ENCODE measurements at regions not wholly inside any gene's neighbourhood (a gene's known extent, or its start where the extent isn't known, plus 50 kb on each side); places are given as distances from the start of the nearest gene placed in this dataset.

DNA sequence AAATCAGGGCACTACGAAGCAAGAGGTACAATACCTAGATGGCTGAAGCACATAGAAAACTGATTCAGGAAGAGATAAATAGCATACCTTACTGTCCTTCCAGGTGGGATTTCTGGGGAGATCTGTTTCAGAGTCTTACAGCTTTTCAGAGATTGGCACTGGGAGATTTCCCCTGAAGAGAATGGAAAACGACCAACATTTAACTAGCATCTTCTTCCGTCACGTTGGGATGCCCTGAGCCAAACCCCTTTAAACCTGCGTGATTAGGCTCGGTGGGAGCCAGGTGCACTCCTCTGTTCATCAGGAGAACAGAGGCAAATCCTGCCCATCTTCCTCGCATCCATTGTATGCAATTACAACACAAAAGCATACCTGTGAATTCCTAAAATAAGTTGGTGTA, 614.5 kb downstream of the HDGFL1 start:
- Histone ChIP-seq H3K27ac (ENCODE audit: low read length) (no peak overlapping the region), H3K27me3 (ENCODE audit: control insufficient read depth, insufficient read depth) (no peaks in the 10 kb centered on the region), H3K4me3 (ENCODE audit: low read length) (no peak overlapping the region), H3K4me1 (ENCODE audit: control insufficient read depth, insufficient read depth, low read length) (no peaks in the 10 kb centered on the region), H3K9me3 (ENCODE audit: control insufficient read depth, low read length) (no peaks in the 10 kb centered on the region)
- intact Hi-C loops (cut with DNase I), result no loop called here
- WGBS, result 95% methylated on average over 7 of the region's 7 CpGs
- no peak for ATAC-seq
- no peak for DNase-seq

DNA sequence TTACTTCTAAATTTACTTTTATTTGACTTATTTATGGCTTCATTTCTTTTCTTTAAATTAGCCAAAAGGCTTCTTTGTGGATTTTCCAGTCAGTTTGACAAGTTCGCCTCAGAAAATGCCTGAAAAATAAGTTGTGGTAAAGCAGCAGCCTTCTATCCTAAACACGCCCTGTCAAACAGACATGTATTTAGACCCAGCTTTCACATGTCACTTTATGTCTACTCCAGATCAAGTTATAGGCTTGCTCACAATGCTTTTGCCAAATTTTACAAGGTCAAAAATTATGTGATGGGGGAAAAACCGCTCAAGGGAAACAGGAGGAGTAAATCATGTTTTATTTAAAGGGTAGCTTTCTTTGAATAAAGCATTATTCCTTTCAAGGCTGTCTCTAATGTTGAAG, 615.0 kb downstream of the HDGFL1 start:
- no peaks in the 10 kb centered on the region for H3K4me1 ChIP-seq (ENCODE audit: control insufficient read depth, insufficient read depth, low read length)
- H3K27me3 ChIP-seq (ENCODE audit: control insufficient read depth, insufficient read depth), result no peaks in the 10 kb centered on the region
- ATAC-seq (no peak), DNase-seq (no peak)
- no peak overlapping the region for H3K27ac ChIP-seq (ENCODE audit: low read length)
- H3K9me3 ChIP-seq (ENCODE audit: control insufficient read depth, low read length), result no peaks in the 10 kb centered on the region
- no peak overlapping the region for H3K4me3 ChIP-seq (ENCODE audit: low read length)
- 92% methylated on average over 3 of the region's 3 CpGs for WGBS
- intact Hi-C loops (cut with DNase I), result no loop called here

DNA sequence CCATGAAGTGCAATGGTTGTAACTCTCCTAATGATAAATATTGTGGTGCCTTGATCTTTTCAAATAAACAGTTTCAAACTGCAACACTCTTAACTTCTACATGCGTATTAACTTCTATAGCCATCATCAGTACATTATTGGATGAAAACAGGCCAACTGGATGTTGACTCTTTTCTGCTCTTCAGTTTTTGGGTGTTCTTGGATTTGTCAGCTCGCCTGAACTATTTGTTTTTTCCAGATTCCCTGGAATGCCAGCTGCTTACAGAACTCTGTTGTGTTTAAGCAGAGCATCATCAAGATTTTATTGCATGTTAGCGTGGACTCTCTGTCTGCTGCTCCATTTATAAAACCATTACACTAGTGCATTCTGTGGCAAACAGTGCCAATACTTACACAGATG, 626.1 kb downstream of the HDGFL1 start:
- ATAC-seq (no peak), DNase-seq (no peak)
- 97% methylated on average over 3 of the region's 3 CpGs for WGBS
- H3K4me1 ChIP-seq (ENCODE audit: control insufficient read depth, insufficient read depth, low read length), result no peaks in the 10 kb centered on the region
- no peaks in the 10 kb centered on the region for H3K27me3 ChIP-seq (ENCODE audit: control insufficient read depth, insufficient read depth)
- intact Hi-C loops (cut with DNase I), result no loop called here
- H3K4me3 ChIP-seq (ENCODE audit: low read length), result no peak overlapping the region
- H3K27ac ChIP-seq (ENCODE audit: low read length), result no peak overlapping the region
- no peaks in the 10 kb centered on the region for H3K9me3 ChIP-seq (ENCODE audit: control insufficient read depth, low read length)

DNA sequence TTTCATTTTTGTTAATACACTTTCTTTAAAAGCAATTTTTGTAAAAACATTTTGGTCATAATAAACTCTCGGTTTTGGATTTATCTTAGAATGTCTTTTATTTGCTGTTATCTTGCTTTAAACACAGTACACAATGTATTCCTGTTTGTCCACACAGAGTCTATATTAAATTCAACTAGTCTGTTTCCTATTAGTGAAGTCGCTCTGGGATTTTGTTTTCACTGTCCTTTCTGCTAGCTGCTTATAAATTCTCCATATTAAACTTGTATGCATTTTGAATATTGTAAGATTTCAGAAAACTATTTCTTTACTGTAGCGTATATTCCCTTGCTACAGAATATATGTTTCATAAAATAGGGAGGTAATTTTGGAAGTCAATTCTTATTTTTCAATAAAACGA, 630.2 kb downstream of the HDGFL1 start:
- H3K27ac ChIP-seq (ENCODE audit: low read length), result no peak overlapping the region
- intact Hi-C loops (cut with DNase I), result no loop called here
- no peaks in the 10 kb centered on the region for H3K9me3 ChIP-seq (ENCODE audit: control insufficient read depth, low read length)
- 89% methylated on average over 4 of the region's 4 CpGs for WGBS
- no peaks in the 10 kb centered on the region for H3K27me3 ChIP-seq (ENCODE audit: control insufficient read depth, insufficient read depth)
- H3K4me1 ChIP-seq (ENCODE audit: control insufficient read depth, insufficient read depth, low read length), result no peaks in the 10 kb centered on the region
- H3K4me3 ChIP-seq (ENCODE audit: low read length), result no peak overlapping the region
- no peak for DNase-seq
- no peak for ATAC-seq

DNA sequence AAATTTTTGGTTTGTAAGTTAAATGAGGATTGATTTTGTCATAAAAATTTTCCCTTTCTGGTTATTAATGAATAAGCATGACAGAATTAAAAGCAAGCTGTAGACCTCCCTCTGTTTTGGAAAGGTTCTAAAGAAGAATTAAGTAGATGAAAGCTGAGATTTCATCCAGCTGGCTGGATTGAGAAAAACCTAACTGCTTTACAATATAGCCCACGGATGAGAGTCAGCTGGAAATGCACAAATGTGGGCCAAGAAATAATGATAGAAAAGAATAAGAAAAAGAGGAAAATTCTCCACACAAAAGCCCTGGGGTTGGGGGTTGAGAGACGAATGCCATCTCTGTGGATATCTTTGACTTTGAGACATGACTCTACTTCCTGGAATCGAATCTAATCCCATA, 631.6 kb downstream of the HDGFL1 start:
- no peak overlapping the region for H3K27ac ChIP-seq (ENCODE audit: low read length)
- no peaks in the 10 kb centered on the region for H3K4me1 ChIP-seq (ENCODE audit: control insufficient read depth, insufficient read depth, low read length)
- no peak for ATAC-seq
- intact Hi-C loops (cut with DNase I), result no loop called here
- H3K9me3 ChIP-seq (ENCODE audit: control insufficient read depth, low read length), result no peaks in the 10 kb centered on the region
- DNase-seq, result no peak
- 53% methylated on average over 3 of the region's 3 CpGs for WGBS
- H3K4me3 ChIP-seq (ENCODE audit: low read length), result no peak overlapping the region
- no peaks in the 10 kb centered on the region for H3K27me3 ChIP-seq (ENCODE audit: control insufficient read depth, insufficient read depth)

DNA sequence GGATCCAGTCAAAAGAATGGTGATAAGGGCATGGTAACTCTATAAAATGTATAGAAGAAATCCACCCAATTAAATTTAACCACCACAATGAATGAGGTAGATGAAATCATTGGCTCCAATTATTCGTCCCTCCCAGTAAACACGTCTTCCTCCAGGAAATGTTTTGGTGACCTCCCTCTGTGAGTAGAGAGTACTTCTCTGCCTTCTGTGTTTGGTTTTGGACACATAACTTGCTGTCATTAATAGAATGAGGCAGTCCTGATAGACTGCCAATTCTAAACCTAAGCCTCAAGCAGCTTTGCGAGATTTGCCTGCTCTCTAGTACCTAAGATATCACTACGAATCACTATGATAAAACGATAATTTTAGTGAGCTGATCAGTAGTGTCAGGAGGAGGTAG, 632.8 kb downstream of the HDGFL1 start:
- WGBS, result 39% methylated on average over 5 of the region's 5 CpGs
- no peaks in the 10 kb centered on the region for H3K9me3 ChIP-seq (ENCODE audit: control insufficient read depth, low read length)
- no peak for DNase-seq
- no peaks in the 10 kb centered on the region for H3K4me1 ChIP-seq (ENCODE audit: control insufficient read depth, insufficient read depth, low read length)
- H3K27me3 ChIP-seq (ENCODE audit: control insufficient read depth, insufficient read depth), result no peaks in the 10 kb centered on the region
- intact Hi-C loops (cut with DNase I), result no loop called here
- peak in 1 of 2 donors; percentile 38 for ATAC-seq
- H3K27ac ChIP-seq (ENCODE audit: low read length), result no peak overlapping the region
- H3K4me3 ChIP-seq (ENCODE audit: low read length), result no peak overlapping the region

DNA sequence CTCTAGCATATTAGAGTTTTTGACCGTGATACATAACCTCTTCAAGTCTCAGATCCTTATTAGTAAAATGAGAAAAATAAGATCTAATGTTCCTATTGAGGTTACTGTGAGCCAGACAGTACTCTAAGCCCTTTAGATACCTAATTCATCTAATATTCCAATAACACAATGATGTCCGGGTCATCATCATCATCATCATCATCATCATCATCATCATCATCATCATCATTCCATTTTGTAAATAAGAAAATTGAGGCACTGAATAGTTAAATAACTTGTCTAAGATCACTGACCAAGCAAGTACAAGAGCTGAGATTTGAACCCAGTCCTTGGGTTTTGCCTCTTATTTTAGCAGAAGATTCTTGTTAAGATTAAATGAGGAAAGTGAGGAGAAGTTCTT, 643.0 kb downstream of the HDGFL1 start:
- Histone ChIP-seq H3K9me3 (ENCODE audit: control insufficient read depth, low read length) (no peaks in the 10 kb centered on the region), H3K4me3 (ENCODE audit: low read length) (no peak overlapping the region), H3K27me3 (ENCODE audit: control insufficient read depth, insufficient read depth) (no peaks in the 10 kb centered on the region), H3K27ac (ENCODE audit: low read length) (no peak overlapping the region), H3K4me1 (ENCODE audit: control insufficient read depth, insufficient read depth, low read length) (no peaks in the 10 kb centered on the region)
- WGBS, result 47% methylated on average over 2 of the region's 2 CpGs
- intact Hi-C loops (cut with DNase I), result no loop called here
- DNase-seq (no peak), ATAC-seq (no peak)

DNA sequence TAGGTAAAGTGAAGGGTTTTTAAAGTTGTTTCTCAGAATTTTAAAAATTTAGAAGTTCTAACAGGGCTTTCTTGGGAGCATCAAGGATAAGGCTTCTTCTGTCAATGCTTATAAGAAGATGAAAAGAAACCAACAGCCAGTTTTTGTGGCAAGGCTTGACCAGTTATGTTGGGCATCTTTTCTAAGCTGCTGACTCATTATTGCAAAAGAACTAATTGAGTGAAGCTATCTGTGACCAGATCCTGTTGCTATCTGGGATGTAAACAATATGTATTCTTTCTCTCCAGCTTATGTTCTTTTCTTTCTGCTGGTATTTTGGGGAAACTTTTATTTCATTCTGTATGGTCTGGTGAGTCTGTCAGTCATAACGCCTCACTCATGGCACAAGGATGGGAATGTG, 643.8 kb downstream of the HDGFL1 start:
- no peak for DNase-seq
- Histone ChIP-seq H3K4me3 (ENCODE audit: low read length) (no peak overlapping the region), H3K4me1 (ENCODE audit: control insufficient read depth, insufficient read depth, low read length) (no peaks in the 10 kb centered on the region), H3K27ac (ENCODE audit: low read length) (no peak overlapping the region), H3K9me3 (ENCODE audit: control insufficient read depth, low read length) (no peaks in the 10 kb centered on the region), H3K27me3 (ENCODE audit: control insufficient read depth, insufficient read depth) (no peaks in the 10 kb centered on the region)
- ATAC-seq, result no peak
- 92% methylated on average over 1 of the region's 1 CpG for WGBS
- intact Hi-C loops (cut with DNase I), result no loop called here

DNA sequence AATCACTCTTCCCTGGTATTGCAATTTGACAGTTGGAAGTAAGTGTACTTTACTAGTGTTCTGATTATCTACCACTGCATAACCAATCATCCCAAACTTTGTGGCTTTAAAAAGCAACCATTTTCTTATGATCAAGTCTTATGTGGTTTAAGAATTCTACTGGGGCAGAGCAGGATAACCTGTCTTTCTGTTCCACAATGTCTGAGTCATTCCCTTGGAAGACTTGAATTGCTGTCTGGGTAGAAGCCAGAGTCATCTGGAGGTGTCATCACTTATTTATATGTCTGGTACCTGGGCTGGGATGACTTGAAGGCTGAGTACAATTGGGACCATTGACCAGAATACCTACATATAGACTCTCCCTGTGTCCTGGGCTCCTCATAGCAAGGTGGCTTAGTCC, 644.3 kb downstream of the HDGFL1 start:
- ATAC-seq (no peak), DNase-seq (no peak)
- H3K9me3 ChIP-seq (ENCODE audit: control insufficient read depth, low read length), result no peaks in the 10 kb centered on the region
- H3K27ac ChIP-seq (ENCODE audit: low read length), result no peak overlapping the region
- intact Hi-C loops (cut with DNase I), result no loop called here
- H3K4me1 ChIP-seq (ENCODE audit: control insufficient read depth, insufficient read depth, low read length), result no peaks in the 10 kb centered on the region
- no peaks in the 10 kb centered on the region for H3K27me3 ChIP-seq (ENCODE audit: control insufficient read depth, insufficient read depth)
- no peak overlapping the region for H3K4me3 ChIP-seq (ENCODE audit: low read length)

DNA sequence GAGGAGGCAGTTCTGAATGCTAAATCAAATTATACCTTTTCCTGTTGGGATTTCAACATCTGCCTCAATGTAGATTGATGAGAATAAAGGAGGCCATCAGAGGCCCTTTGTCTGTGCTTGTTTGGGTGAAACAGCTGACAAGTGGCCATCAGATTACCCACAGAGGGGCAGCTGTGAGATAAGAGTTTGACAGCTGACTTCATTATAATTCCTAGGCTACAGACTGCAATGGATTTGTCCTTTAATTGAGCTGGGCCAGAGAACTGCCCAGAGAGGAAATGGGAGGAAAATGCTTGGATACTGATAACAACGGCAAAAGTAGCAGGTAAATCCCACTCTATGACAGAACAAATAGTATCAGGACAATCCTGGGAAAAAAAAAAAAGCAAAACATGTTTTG, 649.4 kb downstream of the HDGFL1 start:
- intact Hi-C loops (cut with DNase I), result no loop called here
- DNase-seq, result no peak
- Histone ChIP-seq H3K27ac (ENCODE audit: low read length) (no peak overlapping the region), H3K9me3 (ENCODE audit: control insufficient read depth, low read length) (no peaks in the 10 kb centered on the region), H3K27me3 (ENCODE audit: control insufficient read depth, insufficient read depth) (no peaks in the 10 kb centered on the region), H3K4me3 (ENCODE audit: low read length) (no peak overlapping the region), H3K4me1 (ENCODE audit: control insufficient read depth, insufficient read depth, low read length) (no peaks in the 10 kb centered on the region)
- 9% methylated on average over 1 of the region's 1 CpG for WGBS
- no peak for ATAC-seq

DNA sequence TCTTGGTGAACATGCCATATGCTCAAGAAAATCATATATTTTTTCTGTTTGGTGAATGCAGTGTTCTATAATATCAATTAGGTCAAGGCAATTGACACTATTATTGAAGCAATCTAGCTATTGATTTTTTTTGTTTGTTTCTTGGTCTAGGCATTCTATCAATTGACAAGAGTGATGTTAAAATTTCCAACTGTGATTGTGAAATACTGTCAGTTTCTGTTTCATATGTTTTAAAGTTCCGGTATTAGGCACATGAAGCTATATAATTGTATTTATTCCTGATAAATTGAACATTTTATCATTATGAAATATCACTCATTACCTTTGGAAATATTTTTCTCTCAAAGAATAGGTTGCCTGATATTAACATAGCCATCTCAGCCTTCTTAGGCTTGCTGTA, 653.4 kb downstream of the HDGFL1 start:
- intact Hi-C loops (cut with DNase I), result no loop called here
- H3K9me3 ChIP-seq (ENCODE audit: control insufficient read depth, low read length), result no peaks in the 10 kb centered on the region
- DNase-seq (no peak), ATAC-seq (no peak)
- H3K27ac ChIP-seq (ENCODE audit: low read length), result no peak overlapping the region
- no peaks in the 10 kb centered on the region for H3K27me3 ChIP-seq (ENCODE audit: control insufficient read depth, insufficient read depth)
- H3K4me3 ChIP-seq (ENCODE audit: low read length), result no peak overlapping the region
- WGBS, result 46% methylated on average over 1 of the region's 1 CpG
- H3K4me1 ChIP-seq (ENCODE audit: control insufficient read depth, insufficient read depth, low read length), result no peaks in the 10 kb centered on the region

DNA sequence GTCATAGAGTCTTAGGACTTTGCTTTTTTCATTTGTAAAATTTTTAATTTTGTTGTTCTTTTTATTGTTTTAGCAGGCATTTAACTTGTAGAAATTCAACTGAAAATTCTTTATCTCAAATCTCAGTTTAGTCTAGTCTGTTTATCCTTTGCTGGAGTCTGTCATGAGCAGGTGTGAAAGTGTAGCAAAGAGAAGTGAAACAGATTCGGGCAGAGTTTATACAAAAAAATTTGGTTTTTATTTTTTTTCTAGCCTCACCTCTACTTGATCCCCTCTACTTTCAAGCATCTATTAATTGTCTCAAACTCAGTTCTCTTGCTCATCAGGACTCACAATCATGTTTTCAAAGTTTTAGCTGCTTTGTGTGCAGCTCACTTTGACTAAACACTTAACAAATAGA, 655.2 kb downstream of the HDGFL1 start:
- intact Hi-C loops (cut with DNase I), result no loop called here
- no peaks in the 10 kb centered on the region for H3K27me3 ChIP-seq (ENCODE audit: control insufficient read depth, insufficient read depth)
- no peaks in the 10 kb centered on the region for H3K9me3 ChIP-seq (ENCODE audit: control insufficient read depth, low read length)
- WGBS, result 62% methylated on average over 1 of the region's 1 CpG
- H3K27ac ChIP-seq (ENCODE audit: low read length), result no peak overlapping the region
- ATAC-seq (no peak), DNase-seq (no peak)
- H3K4me3 ChIP-seq (ENCODE audit: low read length), result no peak overlapping the region
- H3K4me1 ChIP-seq (ENCODE audit: control insufficient read depth, insufficient read depth, low read length), result no peaks in the 10 kb centered on the region

Measured in right cardiac atrium (tissue), 5 donors.